K562 (cell line): ENCODE measurements at regions not wholly inside any gene's neighbourhood (a gene's known extent, or its start where the extent isn't known, plus 50 kb on each side); places are given as distances from the start of the nearest gene placed in this dataset.
A peak's percentile ranks its signal among the peaks of the same experiment; 100 is the strongest.

ENCODE experiments used
- ATF4 ChIP-seq: fragments of 450-650 bp; formaldehyde crosslinking; IDR thresholded peaks from 2 replicates; pipeline ENCODE4 v1.4.0; 2022; ENCODE audit warnings: mild to moderate bottlenecking, moderate library complexity
- CEBPB ChIP-seq: fragments of 450-650 bp; IDR thresholded peaks from 2 replicates; pipeline ENCODE4 v1.6.1; 2016; ENCODE audit warnings: missing genetic modification characterization, missing compliant biosample characterization
- CHD1 ChIP-seq: fragments of 200-600 bp; sonication (generic); IDR thresholded peaks from one replicate; pipeline ENCODE4 v1.6.1; 2012; ENCODE audit warnings: mild to moderate bottlenecking, moderate library complexity, low read length, inconsistent platforms
- CREM ChIP-seq: IDR thresholded peaks from 2 replicates; pipeline ENCODE4 v1.6.1; 2014; ENCODE audit warnings: antibody characterized with exemption, low read depth
- OTX1 ChIP-seq: fragments of 450-650 bp; formaldehyde crosslinking; IDR thresholded peaks from 2 replicates; pipeline ENCODE4 v1.4.0; 2022; ENCODE audit warnings: mild to moderate bottlenecking
- POLR2H ChIP-seq: IDR thresholded peaks from 2 replicates; pipeline ENCODE4 v1.6.1; 2016; ENCODE audit warnings: missing genetic modification characterization, low read depth, mild to moderate bottlenecking, control low read depth, missing compliant biosample characterization, moderate library complexity
- PYGO2 ChIP-seq: fragments of 450-650 bp; IDR thresholded peaks from 2 replicates; pipeline ENCODE4 v1.6.1; 2016; ENCODE audit warnings: mild to moderate bottlenecking, missing genetic modification characterization, moderate library complexity, missing compliant biosample characterization
- RAD21 ChIP-seq, 2 experiments: fragments of 250-450 bp in 1 of 2; fragments of 450-650 bp in 1 of 2; sonication (Bioruptor Pico) in 1 of 2; formaldehyde crosslinking in 1 of 2; IDR thresholded peaks in 1 of 2; conservative IDR thresholded peaks in 1 of 2; 2 replicates each; pipeline versions ENCODE4 v1.4.0 to v1.8.0; 2020 to 2022; ENCODE audit warnings: mild to moderate bottlenecking in 2 of 2, moderate library complexity in 1 of 2
- SMAD3 ChIP-seq: fragments of 450-650 bp; formaldehyde crosslinking; conservative IDR thresholded peaks from 2 replicates; pipeline ENCODE4 v1.4.0; 2020; ENCODE audit warnings: mild to moderate bottlenecking
- THRB ChIP-seq: fragments of 450-650 bp; formaldehyde crosslinking; conservative IDR thresholded peaks from 2 replicates; pipeline ENCODE4 v1.4.0; 2022; ENCODE audit warnings: mild to moderate bottlenecking, missing genetic modification characterization
- ZBTB34 ChIP-seq: fragments of 250-450 bp; sonication (Bioruptor Pico); IDR thresholded peaks from 2 replicates; pipeline ENCODE4 v1.8.0; 2021; ENCODE audit warnings: mild to moderate bottlenecking, moderate library complexity
- ZBTB40 ChIP-seq, 2 experiments: fragments of 450-650 bp in 1 of 2; sonication (generic) in 1 of 2; formaldehyde crosslinking in 1 of 2; IDR thresholded peaks; 2 replicates each; pipeline versions ENCODE4 v1.7.1 to v1.9.0; 2016 to 2022; ENCODE audit warnings: inconsistent platforms in 1 of 2, mild to moderate bottlenecking in 1 of 2, missing genetic modification reagents in 1 of 2

- TF ChIP-seq THRB (CRISPR knock-in tag) (0 out of 2 replicates have a peak, but pooled peaks have one; percentile 20), CEBPB (tag) (peak; percentile 22; the same call in 1 of the 2 replicates), RAD21 (CRISPR knock-in tag; conservative IDR thresholded peaks at IDR 0.05 in 1 of 2, IDR thresholded peaks at IDR 0.05 in 1 of 2) (no peak), ZBTB34 (CRISPR knock-in tag) (no peak), ATF4 (CRISPR knock-in tag) (peak; percentile 63), ZBTB40 (IDR thresholded peaks at IDR 0.05) (peak; percentile 81), ZBTB40 (CRISPR knock-in tag; IDR thresholded peaks at IDR 0.05) (no peak), CREM (peak; percentile 44; the same call in 1 of the 2 replicates), CHD1 (no peak), OTX1 (0 out of 2 replicates have a peak, but pooled peaks have one; percentile 36), POLR2H (tag) (no peak), SMAD3 (CRISPR knock-in tag) (peak; percentile 68; the same call in 1 of the 2 replicates), PYGO2 (tag) (0 out of 2 replicates have a peak, but pooled peaks have one; percentile 17)
These were observed 123.5 kb downstream of the CBLN1 start (continued) for GRCh38 chr16:49158029-49158642.
